HepG2 (cell line): ENCODE measurements at regions not wholly inside any gene's neighbourhood (a gene's known extent, or its start where the extent isn't known, plus 50 kb on each side); places are given as distances from the start of the nearest gene placed in this dataset.

Experiments
- ATAC-seq: fragments of 200-7000 bp; cut with Tn5 transposase; 3 replicates; pipeline ENCODE4 v1.9.1; 2020; ENCODE audit warnings: mild to moderate bottlenecking, moderate library complexity
- BruUV-seq: library from RNA; stranded (reverse); fragments of 400-500 nt; replicated peaks from 2 replicates; lab custom pipeline; 2021; lab: Mats Ljungman, UMichigan
- CTCF ChIA-PET: fragments of 300-600 bp; formaldehyde crosslinking; extraction: SDS; loops from one replicate; lab custom pipeline; 2021; ENCODE audit warnings: low total read pairs, inconsistent platforms, low intra/inter-chr PET ratio; lab: Yijun Ruan, JAX
- POLR2A ChIA-PET: fragments of 350-600 bp; sonication (Branson Sonifier 250); formaldehyde crosslinking; loops from one replicate; lab custom pipeline; 2020; ENCODE audit warnings: antibody characterized with exemption, inconsistent platforms; lab: Yijun Ruan, JAX
- DNase-seq: peaks from one replicate; pipeline ENCODE4 v3.0.0-alpha.2; 2015; ENCODE audit warnings: low spot score
- FAIRE-seq: peaks from 3 replicates; lab custom pipeline; 2011; peaks lifted over from hg19 to GRCh38; lab: Jason Lieb, UNC
- H2AFZ ChIP-seq: one replicate; pipeline ENCODE4 v1.6.1; 2011; ENCODE audit warnings: low read length, inconsistent platforms
- H3K27ac ChIP-seq: fragments of 300-600 bp; 3 replicates; pipeline ENCODE4 v1.8.0; 2011; ENCODE audit warnings: mixed run types, mild to moderate bottlenecking, mixed read lengths, low read length, inconsistent platforms; ENCODE audit not compliant: insufficient read depth; ENCODE audit errors: extremely low read length
- H3K27me3 ChIP-seq, 2 experiments: fragments of 200-600 bp in 1 of 2; 2 replicates in 1 of 2; 3 replicates in 1 of 2; pipeline versions ENCODE4 v1.6.0 to v1.8.0; 2011; ENCODE audit warnings: low read length in 2 of 2, mild to moderate bottlenecking in 2 of 2, moderate library complexity in 2 of 2, inconsistent platforms in 1 of 2; ENCODE audit not compliant: insufficient read depth in 2 of 2, control insufficient read depth in 1 of 2
- H3K36me3 ChIP-seq, 2 experiments: fragments of 200-600 bp in 1 of 2; replicated peaks in 1 of 2; 2 replicates in 1 of 2; 3 replicates in 1 of 2; pipeline versions ENCODE4 v1.5.1 to v1.8.0; 2011; ENCODE audit warnings: low read length in 2 of 2, inconsistent platforms in 1 of 2; ENCODE audit not compliant: insufficient read depth in 2 of 2, control insufficient read depth in 1 of 2
- H3K4me1 ChIP-seq: 2 replicates; pipeline ENCODE4 v1.5.1; 2012; ENCODE audit warnings: low read length, inconsistent platforms; ENCODE audit not compliant: insufficient read depth
- H3K4me2 ChIP-seq: 2 replicates; pipeline ENCODE4 v1.6.0; 2011; ENCODE audit warnings: low read depth, low read length, inconsistent platforms
- H3K4me3 ChIP-seq, 3 experiments: fragments of 200-600 bp in 1 of 3; sonication (generic), shearing (Covaris generic) in 1 of 3; replicated peaks in 1 of 3; 2 replicates each; pipeline ENCODE4 v1.5.1; 2011 to 2016; ENCODE audit warnings: low read length in 3 of 3, inconsistent platforms in 2 of 3, low read depth in 2 of 3, mild to moderate bottlenecking in 2 of 3, control low read depth in 1 of 3, mixed read lengths in 1 of 3; ENCODE audit not compliant: insufficient read depth in 1 of 3
- H3K79me2 ChIP-seq: one replicate; pipeline ENCODE4 v1.6.1; 2011; ENCODE audit warnings: low read length, inconsistent platforms; ENCODE audit not compliant: insufficient read depth
- H3K9ac ChIP-seq: 2 replicates; pipeline ENCODE4 v1.6.0; 2011; ENCODE audit warnings: mild to moderate bottlenecking, low read depth, low read length, inconsistent platforms; ENCODE audit not compliant: insufficient read depth
- H3K9me3 ChIP-seq: 2 replicates; pipeline ENCODE4 v1.5.1; 2012; ENCODE audit warnings: mild to moderate bottlenecking, low read length
- H4K20me1 ChIP-seq: 2 replicates; pipeline ENCODE4 v1.6.0; 2011; ENCODE audit warnings: inconsistent platforms, mild to moderate bottlenecking, low read length, moderate library complexity; ENCODE audit not compliant: insufficient read depth
- HNF1A ChIP-seq, 2 experiments: sonication (generic) in 1 of 2; formaldehyde crosslinking in 1 of 2; IDR thresholded peaks; 2 replicates each; pipeline versions ENCODE4 v1.4.0 to v1.6.1; 2016 to 2020; ENCODE audit warnings: borderline replicate concordance in 1 of 2, low read depth in 1 of 2, mild to moderate bottlenecking in 1 of 2, missing genetic modification reagents in 1 of 2
- HNRNPUL1 ChIP-seq: fragments of 200-400 bp; formaldehyde crosslinking; IDR thresholded peaks from 2 replicates; pipeline ENCODE4 v1.6.1; 2017; ENCODE audit warnings: low read depth, mild to moderate bottlenecking, low read length, moderate library complexity
- MBNL3 ChIP-seq: fragments of 250-450 bp; sonication (Bioruptor Pico); conservative IDR thresholded peaks from 2 replicates; pipeline ENCODE4 v1.8.0; 2022; ENCODE audit warnings: mild to moderate bottlenecking, inconsistent platforms
- NFAT5 ChIP-seq: sonication (generic); formaldehyde crosslinking; IDR thresholded peaks from 2 replicates; pipeline ENCODE4 v1.4.0; 2020; ENCODE audit warnings: missing genetic modification reagents
- REXO4 ChIP-seq: sonication (generic); formaldehyde crosslinking; IDR thresholded peaks from 2 replicates; pipeline ENCODE4 v1.8.0; 2022; ENCODE audit warnings: missing genetic modification reagents, mild to moderate bottlenecking, borderline replicate concordance
- RORA ChIP-seq: sonication (generic); formaldehyde crosslinking; IDR thresholded peaks from 2 replicates; pipeline ENCODE4 v1.5.0; 2020; ENCODE audit warnings: mild to moderate bottlenecking, missing genetic modification reagents, moderate library complexity
- SP4 ChIP-seq: sonication (generic); formaldehyde crosslinking; IDR thresholded peaks from 2 replicates; pipeline ENCODE4 v1.8.1; 2023; ENCODE audit warnings: mild to moderate bottlenecking, missing genetic modification reagents
- TCF7L2 ChIP-seq: IDR thresholded peaks from 2 replicates; pipeline ENCODE4 v1.6.1; 2011; ENCODE audit warnings: mild to moderate bottlenecking, low read depth, low read length, moderate library complexity
- TOE1 ChIP-seq: sonication (generic); formaldehyde crosslinking; IDR thresholded peaks from 2 replicates; pipeline ENCODE4 v1.4.0; 2020; ENCODE audit warnings: mild to moderate bottlenecking, missing genetic modification reagents
- ZKSCAN1 ChIP-seq: fragments of 150-350 bp; IDR thresholded peaks from 2 replicates; pipeline ENCODE4 v1.6.1; 2014; ENCODE audit warnings: low read length
- ZNF260 ChIP-seq: sonication (generic); formaldehyde crosslinking; IDR thresholded peaks from 2 replicates; pipeline ENCODE4 v1.4.0; 2020; ENCODE audit warnings: missing genetic modification reagents, low read depth, mild to moderate bottlenecking, borderline replicate concordance
- ZNF670 ChIP-seq: sonication (generic); formaldehyde crosslinking; IDR thresholded peaks from 2 replicates; pipeline ENCODE4 v1.8.0; 2022; ENCODE audit warnings: mild to moderate bottlenecking, missing genetic modification reagents, borderline replicate concordance
- ZNF674 ChIP-seq: sonication (generic); formaldehyde crosslinking; IDR thresholded peaks from 2 replicates; pipeline ENCODE4 v1.5.0; 2020; ENCODE audit warnings: low read depth, mild to moderate bottlenecking, missing genetic modification reagents
- ZNF709 ChIP-seq: sonication (generic); formaldehyde crosslinking; IDR thresholded peaks from 2 replicates; pipeline ENCODE4 v1.5.0; 2020; ENCODE audit warnings: mild to moderate bottlenecking, missing genetic modification reagents
- ZNF878 ChIP-seq: sonication (generic); formaldehyde crosslinking; IDR thresholded peaks from 2 replicates; pipeline ENCODE4 v1.8.1; 2023; ENCODE audit warnings: mild to moderate bottlenecking, missing genetic modification reagents, moderate library complexity
- WGBS: methylation state at CpG from one replicate; pipeline ENCODE4 v1.1.6; 2017; ENCODE audit warnings: low lambda C conversion rate; 5-methylcytosine and 5-hydroxymethylcytosine counted together
- in situ Hi-C: cut with HindIII; loops from 2 replicates; pipeline ENCODE4 v1.10.0; 2017; ENCODE audit warnings: low pct_unique_long_range_greater_than_20kb; ENCODE audit not compliant: extremely low pct_ligation_motif_present
- intact Hi-C: fragments of 100-400 bp; cut with micrococcal nuclease; formaldehyde crosslinking; loops from one replicate; pipeline ENCODE4 v1.10.0; 2022; ENCODE audit not compliant: unreplicated experiment

- TF ChIP-seq ZNF878 (CRISPR knock-in tag) (no peak), NFAT5 (CRISPR knock-in tag) (no peak)
Observed at GRCh38 chr15:62445244-62445643, 280.2 kb upstream of the C2CD4B start (continued).

GRCh38 chr15:62446984-62447383 is 281.9 kb upstream of the C2CD4B start:
- Histone ChIP-seq H3K79me2 (no peaks in the 10 kb centered on the region), H3K36me3 (no peaks in the 10 kb centered on the region), H3K4me2 (no peak overlapping the region), H3K9me3 (no peaks in the 10 kb centered on the region), H3K27me3 (no peaks in the 10 kb centered on the region), H3K4me1 (no peaks in the 10 kb centered on the region), H3K9ac (no peak overlapping the region), H3K27ac (no peak overlapping the region), H3K4me3 (no peak overlapping the region), H2AFZ (no peak overlapping the region), H4K20me1 (no peaks in the 10 kb centered on the region)
- POLR2A ChIA-PET, result no interaction called here
- WGBS, result 91% methylated on average over 5 of the region's 5 CpGs
- DNase-seq (no peak), ATAC-seq (no peak), FAIRE-seq (no peak)
- intact Hi-C loops, result no loop called here
- no TSS peak for BruUV-seq
- CTCF ChIA-PET, result no interaction called here
- in situ Hi-C loops, result no loop called here
- no peak for TF ChIP-seq ZNF670 (CRISPR knock-in tag)
- no peak for TF ChIP-seq SP4 (CRISPR knock-in tag)
- no peak for TF ChIP-seq RORA (CRISPR knock-in tag)
- no peak for TF ChIP-seq ZNF260 (CRISPR knock-in tag)
- TF ChIP-seq REXO4 (CRISPR knock-in tag), result no peak
- TF ChIP-seq ZNF709, result no peak
- TF ChIP-seq MBNL3 (CRISPR knock-in tag), result no peak
- TF ChIP-seq ZNF674 (CRISPR knock-in tag), result no peak
- TF ChIP-seq HNRNPUL1, result no peak
- TF ChIP-seq TCF7L2, result no peak
- TF ChIP-seq ZKSCAN1, result no peak
- TF ChIP-seq HNF1A (IDR thresholded peaks at IDR 0.05; ENCODE audit: low read depth), result no peak
- no peak for TF ChIP-seq HNF1A (CRISPR knock-in tag; IDR thresholded peaks at IDR 0.05; ENCODE audit: borderline replicate concordance)
- no peak for TF ChIP-seq TOE1 (CRISPR knock-in tag)
